IPS-18c (cell line): ENCODE measurements at regions not wholly inside any gene's neighbourhood (a gene's known extent, or its start where the extent isn't known, plus 50 kb on each side); places are given as distances from the start of the nearest gene placed in this dataset.

ENCODE experiments used
- H3K4me3 ChIP-seq: 2 replicates; pipeline ENCODE4 v1.7.0; 2013; ENCODE audit warnings: low read depth, mild to moderate bottlenecking, low read length, moderate library complexity; ENCODE audit not compliant: insufficient read depth
- H3K9me3 ChIP-seq: one replicate; pipeline ENCODE4 v1.6.1; 2013; ENCODE audit warnings: mild to moderate bottlenecking, low read length, moderate library complexity; ENCODE audit not compliant: control insufficient read depth, insufficient read depth

GRCh38 chr9:99282406-99282805, 60.3 kb downstream of the SEC61B start:
- no peak overlapping the region for H3K4me3 ChIP-seq
- H3K9me3 ChIP-seq: no peaks in the 10 kb centered on the region

- Histone ChIP-seq H3K4me3 (no peak overlapping the region), H3K9me3 (no peaks in the 10 kb centered on the region)
These were observed 63.9 kb downstream of the SEC61B start for GRCh38 chr9:99285965-99286364.

- Histone ChIP-seq H3K9me3 (no peaks in the 10 kb centered on the region), H3K4me3 (no peak overlapping the region)
These were observed 64.5 kb downstream of the SEC61B start for GRCh38 chr9:99286536-99286935.

DNA sequence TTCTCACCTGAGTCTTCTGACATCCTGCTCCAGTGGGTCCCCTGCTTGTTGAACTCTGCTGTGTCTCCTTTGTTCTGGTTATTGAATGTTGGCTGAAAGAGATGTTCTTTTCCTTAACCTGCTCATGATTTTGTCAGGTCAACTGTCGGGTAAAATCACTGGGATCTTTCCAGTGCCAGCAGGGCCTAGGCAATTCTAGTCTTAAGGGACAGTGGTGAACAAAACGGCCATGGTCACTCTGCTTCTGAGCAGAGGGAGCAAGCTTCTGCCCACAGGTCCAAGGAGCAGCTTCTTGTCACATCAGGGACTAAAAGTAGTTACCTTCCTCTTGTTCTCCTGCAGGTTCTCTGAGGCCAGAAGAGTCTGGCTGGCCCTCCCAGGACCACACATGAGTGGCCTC, 65.6 kb downstream of the SEC61B start:
- peaks cover 3% of the 10 kb centered on the region for H3K9me3 ChIP-seq

GRCh38 chr9:99288830-99289229, 66.7 kb downstream of the SEC61B start:
- Histone ChIP-seq H3K4me3 (no peak overlapping the region), H3K9me3 (peaks cover 3% of the 10 kb centered on the region)

More for the DNA sequence above, 65.6 kb downstream of the SEC61B start:
- no peak overlapping the region for H3K4me3 ChIP-seq

DNA sequence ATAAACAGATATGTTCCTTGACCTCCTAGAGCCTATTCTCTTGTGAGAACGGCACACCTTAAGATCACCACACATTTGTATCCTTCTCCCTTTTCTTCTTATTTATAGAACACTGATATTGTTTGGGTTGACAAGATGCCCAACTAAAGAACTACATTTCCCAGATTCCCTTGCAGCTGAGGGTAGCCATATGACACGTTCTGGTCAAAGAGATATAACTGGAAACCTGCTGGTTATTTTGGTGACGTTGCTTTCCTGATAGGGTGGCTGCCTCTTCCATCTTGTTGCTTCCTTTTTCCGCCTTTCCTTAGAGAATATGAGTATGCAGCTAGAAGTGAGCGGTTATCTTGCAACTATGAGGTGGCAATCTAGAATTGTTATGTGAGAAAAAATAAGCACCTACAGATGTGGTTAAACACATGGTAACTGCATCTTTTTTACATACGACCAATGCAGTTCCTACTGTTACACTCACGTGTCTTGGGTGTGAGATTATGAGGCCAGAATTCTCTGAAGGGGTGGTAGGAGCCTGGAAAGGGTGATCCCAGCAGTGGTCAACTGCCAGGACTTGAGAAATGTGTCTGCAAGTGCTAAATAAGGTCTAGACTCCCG, 72.9 kb downstream of the SEC61B start:
- H3K9me3 ChIP-seq: peaks cover 3% of the 10 kb centered on the region

DNA sequence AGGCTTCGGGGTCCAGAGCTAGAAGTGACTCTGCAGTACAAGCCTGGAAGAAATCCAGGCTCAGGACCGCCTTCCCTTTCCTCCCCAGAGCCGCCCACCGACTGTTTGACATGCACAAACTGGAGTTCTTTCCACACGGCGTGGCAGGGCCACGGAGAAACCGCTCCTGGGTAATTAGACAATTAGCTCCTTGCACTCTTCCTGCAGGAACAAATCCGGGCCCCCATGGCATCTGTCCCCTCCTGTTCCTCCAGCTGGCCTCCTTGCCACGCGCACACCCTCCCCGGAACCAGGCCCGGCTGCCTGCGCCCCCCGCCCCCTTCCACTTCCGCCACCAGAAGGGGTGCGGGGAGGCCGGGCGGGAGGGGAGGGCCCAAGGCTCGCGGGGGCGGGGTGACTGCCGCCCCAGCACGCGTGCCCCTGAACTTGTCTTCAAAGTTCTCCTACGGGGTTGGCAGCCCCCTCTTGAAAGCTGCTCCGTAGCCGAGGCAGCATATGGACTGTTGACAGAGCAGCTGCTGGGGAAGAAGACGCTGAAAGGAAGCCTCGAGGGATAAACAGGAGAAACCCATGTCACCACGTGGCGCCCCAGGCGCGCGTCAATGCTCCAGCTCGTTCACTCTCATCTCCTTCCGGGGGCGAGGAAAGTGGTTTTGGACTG, 74.3 kb downstream of the SEC61B start:
- peaks cover 3% of the 10 kb centered on the region for H3K9me3 ChIP-seq
- H3K4me3 ChIP-seq: no peak overlapping the region

More for the DNA sequence above, 72.9 kb downstream of the SEC61B start:
- no peak overlapping the region for H3K4me3 ChIP-seq

DNA sequence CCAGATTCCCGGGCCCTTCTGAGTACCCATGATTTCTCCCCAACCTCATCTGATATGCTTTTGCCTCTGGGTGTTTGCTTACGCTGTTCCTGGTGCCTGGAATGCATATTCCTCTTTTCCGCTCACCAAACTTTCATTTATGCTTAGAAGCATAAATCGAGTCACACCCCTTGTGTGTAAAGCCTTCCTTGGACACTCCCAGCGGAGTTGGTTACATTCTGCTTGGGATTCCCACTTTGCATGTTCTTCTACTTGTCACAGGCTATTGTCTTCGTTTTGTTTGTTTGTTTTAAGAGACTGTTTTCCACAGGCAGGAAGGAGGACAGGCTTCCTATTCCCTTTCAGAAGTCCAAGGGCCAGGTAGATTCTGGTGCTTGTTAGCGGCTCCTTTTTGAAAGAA, 76.5 kb downstream of the SEC61B start:
- Histone ChIP-seq H3K9me3 (no peaks in the 10 kb centered on the region), H3K4me3 (no peak overlapping the region)

DNA sequence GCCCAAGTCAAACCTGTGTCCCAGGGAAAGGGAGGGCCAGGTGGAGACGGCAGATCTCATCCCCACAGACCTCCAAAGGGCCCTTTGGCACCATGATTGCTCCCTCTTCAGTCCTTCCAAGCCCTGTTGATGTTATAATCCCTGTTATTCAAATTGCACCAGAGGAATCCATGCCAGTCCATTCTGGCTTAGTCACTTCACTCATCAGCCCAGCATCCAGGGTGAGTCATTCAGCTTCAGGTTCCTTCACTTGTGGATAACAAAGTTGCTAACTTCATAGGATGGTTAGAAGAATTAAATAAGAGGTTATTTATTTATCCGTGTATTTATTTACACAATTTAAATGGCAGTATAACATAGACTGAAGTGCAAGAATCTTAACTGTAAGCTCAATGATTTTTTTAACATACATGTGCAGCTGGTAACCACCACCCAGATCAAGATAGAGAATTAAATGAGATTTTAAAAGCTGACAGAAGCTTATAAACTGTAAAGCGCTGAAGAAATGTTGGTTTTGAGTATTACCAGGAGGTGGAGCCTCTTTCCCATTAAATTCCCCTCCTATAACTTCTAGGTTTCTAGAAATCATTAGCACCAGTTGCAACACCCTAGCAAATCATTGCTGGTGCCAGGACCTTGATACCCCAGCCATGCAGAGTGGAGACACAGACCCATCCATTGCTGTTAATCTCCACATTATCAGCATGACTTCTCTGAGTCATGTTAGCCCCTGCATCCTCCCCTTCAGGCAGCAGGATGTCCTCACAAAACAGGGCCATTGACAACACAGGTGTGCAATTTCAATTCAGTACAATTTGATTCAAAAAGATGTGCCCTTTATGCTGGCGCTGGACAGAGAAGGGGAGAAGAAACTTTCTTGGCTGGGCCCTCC, 77.4 kb downstream of the SEC61B start:
- H3K4me3 ChIP-seq: no peak overlapping the region
- H3K9me3 ChIP-seq: no peaks in the 10 kb centered on the region

DNA sequence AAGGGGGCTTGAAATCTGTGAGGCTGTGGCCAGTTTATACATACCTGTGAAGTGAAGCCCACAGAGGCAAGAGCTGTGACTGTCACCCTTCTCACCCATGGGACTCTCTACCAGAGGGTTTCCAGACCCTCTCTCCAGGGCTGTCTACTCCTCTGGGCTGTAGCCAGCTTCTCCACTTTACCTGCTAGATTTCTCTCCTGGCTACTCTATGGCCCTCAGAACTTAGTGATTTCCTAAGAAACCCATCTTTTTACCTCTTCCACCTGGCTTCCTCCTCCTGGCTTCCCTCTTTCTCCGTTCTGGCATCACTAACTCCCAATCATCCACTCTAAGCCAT, 78.0 kb downstream of the SEC61B start:
- Histone ChIP-seq H3K9me3 (no peaks in the 10 kb centered on the region), H3K4me3 (no peak overlapping the region)

- no peaks in the 10 kb centered on the region for H3K9me3 ChIP-seq
- H3K4me3 ChIP-seq: no peak overlapping the region
These were observed 78.5 kb downstream of the SEC61B start for GRCh38 chr9:99300603-99301002.

DNA sequence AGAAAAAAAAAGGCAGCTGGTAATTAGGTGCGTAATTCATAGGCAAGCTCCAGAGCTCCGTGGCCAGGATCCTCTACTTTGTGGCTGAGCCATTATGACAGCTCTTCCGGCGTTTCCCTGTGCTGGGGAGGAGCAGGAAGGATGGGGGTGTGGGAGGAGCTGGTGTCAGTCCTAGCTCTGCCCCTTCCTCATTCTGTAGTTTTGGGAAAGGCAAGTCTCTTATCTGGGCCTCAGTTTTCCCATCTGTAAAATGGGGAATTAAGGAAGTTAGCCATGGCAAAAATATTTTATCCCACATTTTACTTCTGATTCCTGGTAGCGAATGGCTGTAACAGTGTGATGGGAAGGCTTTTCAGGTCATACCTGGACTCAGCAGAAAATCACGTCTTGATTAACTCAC, 81.1 kb downstream of the SEC61B start:
- no peak overlapping the region for H3K4me3 ChIP-seq
- H3K9me3 ChIP-seq: no peaks in the 10 kb centered on the region

GRCh38 chr9:99305124-99305523, 83.0 kb downstream of the SEC61B start:
- Histone ChIP-seq H3K9me3 (no peaks in the 10 kb centered on the region), H3K4me3 (no peak overlapping the region)

- H3K9me3 ChIP-seq: no peaks in the 10 kb centered on the region
- no peak overlapping the region for H3K4me3 ChIP-seq
These were observed 84.0 kb downstream of the SEC61B start for GRCh38 chr9:99305820-99306811.

DNA sequence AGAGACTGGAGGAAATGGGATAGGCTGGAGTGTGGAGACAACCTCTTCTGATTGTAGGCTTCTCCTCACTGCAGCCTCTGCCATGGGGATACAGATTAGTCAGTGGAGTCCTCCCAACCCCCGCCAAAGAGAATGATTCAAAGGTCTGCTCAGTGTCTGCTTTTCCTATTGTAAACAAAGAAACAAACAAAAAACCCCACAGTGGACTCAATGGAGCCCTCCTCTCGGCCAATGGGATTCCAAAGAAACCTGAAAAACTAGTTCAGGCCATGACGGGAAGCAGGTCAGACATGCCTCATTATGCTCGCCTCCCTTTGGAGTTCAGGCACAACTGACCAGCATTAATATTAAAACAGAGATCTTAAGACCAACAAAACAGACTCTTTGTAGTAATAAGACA, 85.8 kb downstream of the SEC61B start:
- no peaks in the 10 kb centered on the region for H3K9me3 ChIP-seq

GRCh38 chr9:99309141-99309939, 87.3 kb downstream of the SEC61B start:
- no peak overlapping the region for H3K4me3 ChIP-seq

More for the DNA sequence above, 85.8 kb downstream of the SEC61B start:
- no peak overlapping the region for H3K4me3 ChIP-seq

More at GRCh38 chr9:99309141-99309939, 87.3 kb downstream of the SEC61B start:
- H3K9me3 ChIP-seq: no peaks in the 10 kb centered on the region
